IMR-90 (cell line): ENCODE measurements at regions not wholly inside any gene's neighbourhood (a gene's known extent, or its start where the extent isn't known, plus 50 kb on each side); places are given as distances from the start of the nearest gene placed in this dataset.

Source experiments
- ATAC-seq: fragments of 200-7000 bp; cut with Tn5 transposase; 2 replicates; pipeline ENCODE4 v1.9.1; 2020; ENCODE audit warnings: low read depth, mild to moderate bottlenecking, moderate library complexity
- BruUV-seq: library from RNA; stranded (reverse); fragments of 400-500 nt; replicated peaks from 2 replicates; lab custom pipeline; 2021; lab: Mats Ljungman, UMichigan
- CTCF ChIA-PET: fragments of 300-600 bp; formaldehyde crosslinking; extraction: SDS; loops from one replicate; lab custom pipeline; 2021; ENCODE audit warnings: antibody characterized with exemption; lab: Yijun Ruan, JAX
- POLR2A ChIA-PET: fragments of 300-600 bp; sonication (Branson Sonifier 250); formaldehyde crosslinking; loops from one replicate; lab custom pipeline; 2022; ENCODE audit warnings: antibody characterized with exemption; ENCODE audit not compliant: unreplicated experiment; lab: Charles Lee
- DNase-seq: peaks from one replicate; pipeline ENCODE4 v3.0.0; 2013
- H2AFZ ChIP-seq: replicated peaks from 2 replicates; pipeline ENCODE3; 2013; ENCODE audit warnings: low read length, mild to moderate bottlenecking; ENCODE audit not compliant: poor library complexity
- H2AK5ac ChIP-seq: 2 replicates; pipeline ENCODE4 v1.6.1; 2013; ENCODE audit warnings: low read depth, low read length, inconsistent platforms
- H2AK9ac ChIP-seq: replicated peaks from 2 replicates; pipeline ENCODE3; 2013; ENCODE audit warnings: mild to moderate bottlenecking, low read depth, low read length, moderate library complexity; ENCODE audit not compliant: poor library complexity
- H2BK120ac ChIP-seq: 2 replicates; pipeline ENCODE4 v1.6.1; 2013; ENCODE audit warnings: low read depth, low read length, inconsistent platforms
- H2BK15ac ChIP-seq: 3 replicates; pipeline ENCODE4 v1.6.1; 2013; ENCODE audit warnings: low read depth, low read length, inconsistent platforms
- H2BK20ac ChIP-seq: 2 replicates; pipeline ENCODE4 v1.6.1; 2013; ENCODE audit warnings: low read depth, mild to moderate bottlenecking, inconsistent platforms, low read length, moderate library complexity
- H2BK5ac ChIP-seq: 2 replicates; pipeline ENCODE4 v1.6.1; 2013; ENCODE audit warnings: mild to moderate bottlenecking, low read depth, low read length, inconsistent platforms; ENCODE audit not compliant: poor library complexity, severe bottlenecking
- H3K14ac ChIP-seq: replicated peaks from 2 replicates; pipeline ENCODE4 v1.6.1; 2013; ENCODE audit warnings: low read depth, low read length, inconsistent platforms
- H3K18ac ChIP-seq: 2 replicates; pipeline ENCODE4 v1.6.1; 2013; ENCODE audit warnings: low read depth, low read length, control low read depth
- H3K23ac ChIP-seq: 2 replicates; pipeline ENCODE4 v1.6.1; 2013; ENCODE audit warnings: low read depth, low read length, inconsistent platforms
- H3K27ac ChIP-seq: 2 replicates; pipeline ENCODE4 v1.5.1; 2013; ENCODE audit warnings: mild to moderate bottlenecking, control low read depth, low read length; ENCODE audit not compliant: insufficient read depth
- H3K27me3 ChIP-seq: 2 replicates; pipeline ENCODE4 v1.6.1; 2013; ENCODE audit warnings: low read length; ENCODE audit not compliant: control insufficient read depth, insufficient read depth
- H3K36me3 ChIP-seq: 2 replicates; pipeline ENCODE4 v1.6.1; 2013; ENCODE audit warnings: low read length, mixed read lengths; ENCODE audit not compliant: control insufficient read depth, insufficient read depth
- H3K4ac ChIP-seq: 2 replicates; pipeline ENCODE4 v1.6.1; 2013; ENCODE audit warnings: low read depth, low read length, inconsistent platforms
- H3K4me1 ChIP-seq: 2 replicates; pipeline ENCODE4 v1.6.1; 2013; ENCODE audit warnings: low read length, mixed read lengths; ENCODE audit not compliant: control insufficient read depth, insufficient read depth
- H3K4me2 ChIP-seq: 2 replicates; pipeline ENCODE4 v1.6.1; 2013; ENCODE audit warnings: low read depth, mild to moderate bottlenecking, control low read depth, low read length, moderate library complexity
- H3K4me3 ChIP-seq: 2 replicates; pipeline ENCODE4 v1.5.1; 2013; ENCODE audit warnings: low read depth, mild to moderate bottlenecking, control low read depth, low read length, moderate library complexity; ENCODE audit not compliant: insufficient read depth
- H3K56ac ChIP-seq: 2 replicates; pipeline ENCODE4 v1.6.1; 2013; ENCODE audit warnings: low read length, inconsistent platforms; ENCODE audit not compliant: insufficient read depth; ENCODE audit errors: extremely low read depth
- H3K79me1 ChIP-seq, 2 experiments: 2 replicates each; pipeline ENCODE4 v1.6.1; 2013; ENCODE audit warnings: low read length in 2 of 2, inconsistent platforms in 1 of 2, low read depth in 1 of 2
- H3K9ac ChIP-seq: 2 replicates; pipeline ENCODE4 v1.6.1; 2013; ENCODE audit warnings: low read depth, low read length, control low read depth
- H3K9me1 ChIP-seq: 2 replicates; pipeline ENCODE4 v1.6.1; 2013; ENCODE audit warnings: low read length, inconsistent platforms; ENCODE audit not compliant: insufficient read depth
- H3K9me3 ChIP-seq: 2 replicates; pipeline ENCODE4 v1.6.1; 2013; ENCODE audit warnings: low read length; ENCODE audit not compliant: control insufficient read depth, insufficient read depth
- H4K20me1 ChIP-seq: 2 replicates; pipeline ENCODE4 v1.6.1; 2013; ENCODE audit warnings: low read length, inconsistent platforms; ENCODE audit not compliant: insufficient read depth
- H4K5ac ChIP-seq: 2 replicates; pipeline ENCODE4 v1.6.1; 2013; ENCODE audit warnings: mild to moderate bottlenecking, low read depth, low read length, control low read depth
- H4K8ac ChIP-seq, 2 experiments: 2 replicates each; pipeline ENCODE4 v1.6.1; 2013; ENCODE audit warnings: low read depth in 2 of 2, low read length in 2 of 2, control low read depth in 1 of 2, inconsistent platforms in 1 of 2
- H4K91ac ChIP-seq: 2 replicates; pipeline ENCODE4 v1.6.1; 2013; ENCODE audit warnings: low read depth, low read length, inconsistent platforms; ENCODE audit not compliant: insufficient read depth
- BHLHE40 ChIP-seq: fragments of 150-350 bp; IDR thresholded peaks from 2 replicates; pipeline ENCODE4 v1.6.1; 2016; ENCODE audit warnings: mild to moderate bottlenecking, low read depth, low read length
- CEBPB ChIP-seq: IDR thresholded peaks from 2 replicates; pipeline ENCODE4 v1.6.1; 2012; ENCODE audit warnings: low read depth, low read length, improper control_type of control experiment
- CHD1 ChIP-seq: IDR thresholded peaks from 2 replicates; pipeline ENCODE4 v1.6.1; 2012; ENCODE audit warnings: low read depth, low read length, improper control_type of control experiment
- FOS ChIP-seq: fragments of 150-350 bp; IDR thresholded peaks from 2 replicates; pipeline ENCODE4 v1.6.1; 2016; ENCODE audit warnings: low read depth, low read length
- MAFK ChIP-seq: IDR thresholded peaks from 2 replicates; pipeline ENCODE4 v1.6.1; 2012; ENCODE audit warnings: low read depth, low read length, improper control_type of control experiment
- MAZ ChIP-seq: IDR thresholded peaks from 2 replicates; pipeline ENCODE4 v1.6.1; 2012; ENCODE audit warnings: low read depth, mild to moderate bottlenecking, low read length, improper control_type of control experiment, moderate library complexity, borderline replicate concordance
- MXI1 ChIP-seq: IDR thresholded peaks from 2 replicates; pipeline ENCODE4 v1.6.1; 2012; ENCODE audit warnings: low read depth, mild to moderate bottlenecking, low read length, moderate library complexity, borderline replicate concordance
- NFE2L2 ChIP-seq: fragments of 150-350 bp; IDR thresholded peaks from 2 replicates; pipeline ENCODE4 v1.6.1; 2016; ENCODE audit warnings: low read depth, mild to moderate bottlenecking, low read length
- POLR2A ChIP-seq: IDR thresholded peaks from 2 replicates; pipeline ENCODE4 v1.6.1; 2012; ENCODE audit warnings: mild to moderate bottlenecking, low read depth, low read length
- RAD21 ChIP-seq: IDR thresholded peaks from 2 replicates; pipeline ENCODE4 v1.6.1; 2012; ENCODE audit warnings: low read length, improper control_type of control experiment
- RCOR1 ChIP-seq: IDR thresholded peaks from 2 replicates; pipeline ENCODE4 v1.6.1; 2012; ENCODE audit warnings: mild to moderate bottlenecking, low read length, improper control_type of control experiment; ENCODE audit not compliant: insufficient replicate concordance
- RFX5 ChIP-seq: IDR thresholded peaks from 2 replicates; pipeline ENCODE4 v1.8.0; 2012; ENCODE audit warnings: low read depth, mild to moderate bottlenecking, low read length, moderate library complexity
- SMC3 ChIP-seq: fragments of 150-350 bp; IDR thresholded peaks from 2 replicates; pipeline ENCODE4 v1.6.1; 2016; ENCODE audit warnings: low read depth, mild to moderate bottlenecking, antibody characterized with exemption, low read length, moderate library complexity
- WGBS, 2 experiments: methylation state at CpG; one replicate each; pipeline versions ENCODE4 v1.1.5 to v1.1.7; 2013; ENCODE audit warnings: missing lambda C conversion rate in 2 of 2; ENCODE audit not compliant: insufficient read length in 1 of 2; ENCODE audit errors: extremely low coverage in 2 of 2; 5-methylcytosine and 5-hydroxymethylcytosine counted together
- dilution Hi-C: fragments of 300-500 bp; cut with HindIII; formaldehyde crosslinking; loops from one replicate; pipeline ENCODE4 v1.14.3; 2018; ENCODE audit warnings: low sequenced_read_pairs; ENCODE audit not compliant: unreplicated experiment
- in situ Hi-C: fragments of 300-500 bp; cut with MboI; formaldehyde crosslinking; loops from 3 replicates; pipeline ENCODE4 v1.14.3; 2019; ENCODE audit warnings: low sequenced_read_pairs, inconsistent platforms, mixed read lengths
- intact Hi-C: fragments of 100-400 bp; cut with micrococcal nuclease; formaldehyde crosslinking; loops from 2 replicates; pipeline ENCODE4 v1.10.0; 2022
- TF ChIP-seq, protein P1 (sequence below): fragments of 150-350 bp; IDR thresholded peaks from 2 replicates; pipeline ENCODE4 v1.6.1; 2016; ENCODE audit warnings: low read depth, mild to moderate bottlenecking, low read length, moderate library complexity, borderline replicate concordance
- TF ChIP-seq, protein P2 (sequence below): fragments of 150-350 bp; IDR thresholded peaks from 2 replicates; pipeline ENCODE4 v1.6.1; 2017; ENCODE audit warnings: mild to moderate bottlenecking, antibody characterized with exemption, low read length, low read depth
- TF ChIP-seq, protein P3 (sequence below): conservative IDR thresholded peaks from 2 replicates; pipeline ENCODE4 v1.5.1; 2012; ENCODE audit warnings: mild to moderate bottlenecking, low read depth, low read length, improper control_type of control experiment

DNA sequence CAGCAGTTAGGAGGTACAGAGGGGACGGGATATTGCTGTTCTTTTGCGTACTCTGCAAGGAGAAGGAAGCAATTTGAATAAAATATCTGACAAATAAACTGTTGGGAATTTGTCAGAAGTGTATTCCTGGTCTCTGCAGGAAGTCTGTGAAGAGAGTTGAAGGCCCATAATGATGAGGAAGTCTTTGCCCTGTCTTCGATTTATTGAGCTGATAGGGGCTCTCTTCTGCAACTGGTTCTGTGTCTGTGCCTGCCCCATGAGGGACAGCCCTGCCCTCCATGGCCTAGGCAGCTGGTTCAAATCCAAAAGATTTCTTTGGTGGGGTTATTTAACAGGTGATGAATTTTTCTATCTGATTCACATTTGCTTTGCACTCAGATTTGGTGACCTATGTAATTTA lies 339.7 kb upstream of the EDNRB start:
- H4K20me1 ChIP-seq: no peaks in the 10 kb centered on the region
- DNase-seq (no peak), ATAC-seq (no peak)
- no peak overlapping the region for H3K4me2 ChIP-seq
- H3K27me3 ChIP-seq: no peaks in the 10 kb centered on the region
- H3K79me1 ChIP-seq: no peaks in the 10 kb centered on the region
- H3K9me1 ChIP-seq: no peaks in the 10 kb centered on the region
- no peak overlapping the region for H2AK9ac ChIP-seq
- no peak overlapping the region for H3K4ac ChIP-seq
- dilution Hi-C loops: no loop called here
- intact Hi-C loops: no loop called here
- H2AFZ ChIP-seq: no peak overlapping the region
- H3K56ac ChIP-seq: no peak overlapping the region
- no TSS peak for BruUV-seq
- H2BK120ac ChIP-seq: no peak overlapping the region
- H2BK5ac ChIP-seq: no peak overlapping the region
- no peak overlapping the region for H4K5ac ChIP-seq
- CTCF ChIA-PET: no interaction called here
- WGBS, 2 experiments: no CpG with 5 or more reads among the region's 3 CpGs
- no peak overlapping the region for H2BK15ac ChIP-seq
- POLR2A ChIA-PET: no interaction called here
- no peak overlapping the region for H3K23ac ChIP-seq
- no peak overlapping the region for H4K8ac ChIP-seq
- H3K9me3 ChIP-seq: no peaks in the 10 kb centered on the region
- no peaks in the 10 kb centered on the region for H3K4me1 ChIP-seq
- no peak overlapping the region for H3K27ac ChIP-seq
- no peaks in the 10 kb centered on the region for H3K36me3 ChIP-seq
- H4K91ac ChIP-seq: no peak overlapping the region
- H2BK20ac ChIP-seq: no peak overlapping the region
- TF ChIP-seq FOS: no peak
- TF ChIP-seq BHLHE40: no peak
- TF ChIP-seq, protein P1, sequence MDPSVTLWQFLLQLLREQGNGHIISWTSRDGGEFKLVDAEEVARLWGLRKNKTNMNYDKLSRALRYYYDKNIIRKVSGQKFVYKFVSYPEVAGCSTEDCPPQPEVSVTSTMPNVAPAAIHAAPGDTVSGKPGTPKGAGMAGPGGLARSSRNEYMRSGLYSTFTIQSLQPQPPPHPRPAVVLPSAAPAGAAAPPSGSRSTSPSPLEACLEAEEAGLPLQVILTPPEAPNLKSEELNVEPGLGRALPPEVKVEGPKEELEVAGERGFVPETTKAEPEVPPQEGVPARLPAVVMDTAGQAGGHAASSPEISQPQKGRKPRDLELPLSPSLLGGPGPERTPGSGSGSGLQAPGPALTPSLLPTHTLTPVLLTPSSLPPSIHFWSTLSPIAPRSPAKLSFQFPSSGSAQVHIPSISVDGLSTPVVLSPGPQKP: no peak
- no peak for TF ChIP-seq RFX5
- TF ChIP-seq, protein P2, sequence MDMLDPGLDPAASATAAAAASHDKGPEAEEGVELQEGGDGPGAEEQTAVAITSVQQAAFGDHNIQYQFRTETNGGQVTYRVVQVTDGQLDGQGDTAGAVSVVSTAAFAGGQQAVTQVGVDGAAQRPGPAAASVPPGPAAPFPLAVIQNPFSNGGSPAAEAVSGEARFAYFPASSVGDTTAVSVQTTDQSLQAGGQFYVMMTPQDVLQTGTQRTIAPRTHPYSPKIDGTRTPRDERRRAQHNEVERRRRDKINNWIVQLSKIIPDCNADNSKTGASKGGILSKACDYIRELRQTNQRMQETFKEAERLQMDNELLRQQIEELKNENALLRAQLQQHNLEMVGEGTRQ: no peak
- TF ChIP-seq MAFK: no peak
- TF ChIP-seq CEBPB: no peak
- TF ChIP-seq RCOR1: no peak
- TF ChIP-seq MXI1: no peak
- TF ChIP-seq POLR2A: no peak
- TF ChIP-seq RAD21: no peak
- TF ChIP-seq NFE2L2: no peak
- TF ChIP-seq CHD1: no peak
- TF ChIP-seq MAZ: no peak
- TF ChIP-seq SMC3: no peak
- TF ChIP-seq, protein P3, sequence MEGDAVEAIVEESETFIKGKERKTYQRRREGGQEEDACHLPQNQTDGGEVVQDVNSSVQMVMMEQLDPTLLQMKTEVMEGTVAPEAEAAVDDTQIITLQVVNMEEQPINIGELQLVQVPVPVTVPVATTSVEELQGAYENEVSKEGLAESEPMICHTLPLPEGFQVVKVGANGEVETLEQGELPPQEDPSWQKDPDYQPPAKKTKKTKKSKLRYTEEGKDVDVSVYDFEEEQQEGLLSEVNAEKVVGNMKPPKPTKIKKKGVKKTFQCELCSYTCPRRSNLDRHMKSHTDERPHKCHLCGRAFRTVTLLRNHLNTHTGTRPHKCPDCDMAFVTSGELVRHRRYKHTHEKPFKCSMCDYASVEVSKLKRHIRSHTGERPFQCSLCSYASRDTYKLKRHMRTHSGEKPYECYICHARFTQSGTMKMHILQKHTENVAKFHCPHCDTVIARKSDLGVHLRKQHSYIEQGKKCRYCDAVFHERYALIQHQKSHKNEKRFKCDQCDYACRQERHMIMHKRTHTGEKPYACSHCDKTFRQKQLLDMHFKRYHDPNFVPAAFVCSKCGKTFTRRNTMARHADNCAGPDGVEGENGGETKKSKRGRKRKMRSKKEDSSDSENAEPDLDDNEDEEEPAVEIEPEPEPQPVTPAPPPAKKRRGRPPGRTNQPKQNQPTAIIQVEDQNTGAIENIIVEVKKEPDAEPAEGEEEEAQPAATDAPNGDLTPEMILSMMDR: no peak
- no peak overlapping the region for H3K9ac ChIP-seq
- no peak overlapping the region for H2AK5ac ChIP-seq
- no peak overlapping the region for H3K4me3 ChIP-seq
- in situ Hi-C loops: no loop called here
- H3K18ac ChIP-seq: no peak overlapping the region
- no peak overlapping the region for H3K14ac ChIP-seq
